CD4-positive, alpha-beta T cell treated with Interleukin-1 beta for 1 hour (primary cell): ENCODE measurements at regions not wholly inside any gene's neighbourhood (a gene's known extent, or its start where the extent isn't known, plus 50 kb on each side); places are given as distances from the start of the nearest gene placed in this dataset.
"Not testable (repeated sequence)": the region's sequence is repeated elsewhere in the genome, so short reads cannot be mapped to it uniquely, and the experiment has no call there.

ENCODE experiments used
- DNase-seq, 2 donors: peaks; one replicate each; pipeline ENCODE4 v3.0.0-alpha.2; 2020 to 2022

DNA sequence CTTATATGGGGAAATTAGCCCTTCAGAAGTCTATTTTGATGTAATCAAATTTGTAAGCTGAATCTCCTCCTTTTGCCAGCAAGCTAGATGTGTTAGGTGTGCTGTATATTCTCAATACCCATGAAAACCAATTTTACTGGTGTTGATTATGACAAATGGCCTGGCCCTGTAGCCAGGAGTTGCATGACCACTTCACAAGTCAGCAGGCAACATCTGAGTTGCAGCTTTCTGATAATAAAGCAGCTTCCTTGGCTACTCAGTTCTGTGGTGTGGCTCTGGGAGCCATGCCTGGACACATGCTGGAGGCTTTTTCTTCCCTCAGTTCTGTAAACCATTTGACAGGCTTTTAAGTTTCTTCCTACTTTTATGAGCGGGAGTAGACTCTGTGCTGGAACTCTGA lies 154.1 kb upstream of the CXCL13 start:
- no peak for DNase-seq

DNA sequence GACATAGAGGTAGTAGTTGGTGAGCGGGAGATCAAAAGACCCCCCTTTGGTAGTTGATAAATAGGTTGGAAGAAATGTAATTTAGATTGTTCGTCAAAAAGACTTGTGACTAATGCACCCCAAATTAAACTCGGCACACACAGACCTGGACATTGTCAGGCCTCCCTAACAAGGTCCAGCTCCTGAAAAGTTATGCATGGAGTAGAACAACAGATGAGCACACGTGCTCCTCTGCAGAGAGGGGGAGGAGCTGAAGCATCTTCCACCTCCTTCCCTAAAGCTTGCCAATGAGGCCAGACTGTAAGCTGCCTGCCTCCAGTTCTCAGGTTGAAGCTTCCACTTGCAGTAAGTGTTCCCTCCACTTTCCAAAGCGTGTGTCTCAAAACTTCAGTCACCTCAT lies 153.5 kb upstream of the CXCL13 start:
- DNase-seq = not testable (repeated sequence)

DNA sequence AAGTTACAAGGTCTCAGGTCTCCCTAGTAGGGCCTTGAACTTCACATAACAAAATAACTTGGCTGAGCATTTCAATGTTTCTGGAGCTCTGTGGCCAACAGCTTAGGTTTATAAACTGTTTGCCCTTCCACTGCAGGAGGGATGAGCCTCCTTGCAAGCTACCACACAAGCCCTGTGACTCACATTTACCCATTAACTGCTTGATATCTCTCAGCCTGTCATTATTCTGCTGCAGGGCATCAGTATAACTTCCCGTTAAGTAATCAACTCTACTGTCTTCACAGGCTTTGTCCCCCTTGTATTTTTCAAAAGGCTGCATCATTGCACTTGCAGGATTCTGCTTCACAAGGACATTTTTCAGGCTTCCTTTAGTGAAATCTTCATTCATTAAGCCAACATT lies 151.7 kb upstream of the CXCL13 start:
- no peak for DNase-seq

DNA sequence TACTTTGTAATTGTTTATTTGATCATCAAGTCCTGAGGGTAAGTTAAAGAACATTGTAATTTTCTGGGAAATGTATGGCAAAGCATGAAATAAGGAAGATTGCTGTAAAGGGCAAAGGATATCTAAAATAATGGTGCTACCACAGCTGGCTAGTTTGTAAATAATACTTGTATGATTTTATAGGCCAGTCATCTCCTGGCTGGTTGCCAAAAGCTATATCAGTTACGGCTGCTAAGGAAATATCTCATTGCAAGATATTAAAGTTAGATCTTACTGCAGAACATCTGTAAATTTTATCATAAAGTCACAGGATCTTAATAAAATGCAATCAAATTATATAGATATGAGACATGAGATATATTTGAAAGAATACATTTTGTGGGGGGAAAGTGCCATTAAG lies 150.8 kb upstream of the CXCL13 start:
- no peak for DNase-seq

DNA sequence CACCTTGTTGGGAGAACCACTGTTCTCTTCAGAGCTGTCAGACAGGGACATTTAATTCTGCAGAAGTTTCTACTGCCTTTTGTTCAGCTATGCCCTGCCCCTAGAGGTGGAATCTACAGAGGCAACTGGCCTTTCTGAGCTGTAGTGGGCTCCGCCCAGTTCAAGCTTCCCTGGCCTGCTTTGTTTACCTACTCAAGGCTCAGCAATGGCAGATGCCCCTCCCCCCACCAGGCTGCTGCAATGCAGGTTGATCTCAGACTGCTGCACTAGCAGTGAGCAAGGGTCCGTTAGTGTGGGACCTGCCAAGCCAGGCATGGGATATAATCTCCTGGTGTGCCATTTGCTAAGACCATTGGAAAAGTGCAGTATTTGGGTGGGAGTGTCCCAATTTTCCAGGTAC lies 141.5 kb upstream of the CXCL13 start:
- not testable (repeated sequence) for DNase-seq

DNA sequence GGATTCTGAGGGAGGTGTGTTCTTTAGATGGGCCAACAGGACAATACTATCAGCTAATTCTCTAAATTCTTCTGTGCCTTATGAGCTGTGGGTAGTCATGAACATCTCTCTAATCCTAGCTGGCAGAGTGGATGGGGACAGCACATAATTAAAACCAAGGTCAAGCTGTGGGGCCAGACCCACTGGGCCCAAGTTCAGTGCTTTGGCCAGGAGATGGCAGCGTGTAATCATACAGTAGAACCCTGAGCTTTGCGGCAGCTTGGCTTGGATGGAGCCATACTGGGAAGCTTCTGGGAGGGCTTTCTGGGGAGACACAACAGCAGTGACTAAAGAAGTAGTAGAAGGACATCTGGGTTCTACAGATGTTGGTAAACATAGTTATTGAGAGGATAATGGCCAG lies 140.3 kb upstream of the CXCL13 start:
- no peak for DNase-seq

DNA sequence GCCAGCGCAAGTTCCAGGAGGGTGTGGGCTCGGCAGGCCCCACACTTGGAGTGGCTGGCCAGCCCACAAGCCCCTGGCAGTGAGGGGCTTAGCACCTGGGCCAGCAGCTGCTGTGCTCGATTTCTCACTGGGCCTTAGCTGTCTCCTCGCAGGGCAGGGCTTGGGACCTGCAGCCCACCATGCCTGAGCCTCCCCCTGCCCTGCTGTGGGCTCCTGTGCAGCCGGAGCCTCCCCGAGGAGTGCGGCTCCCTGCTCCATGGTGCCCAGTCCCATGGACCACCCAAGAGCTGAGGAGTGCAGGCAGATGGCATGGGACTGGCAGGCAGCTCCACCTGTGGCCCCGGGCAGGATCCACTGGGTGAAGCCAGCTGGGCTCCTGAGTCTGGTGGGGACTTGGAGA lies 139.2 kb upstream of the CXCL13 start:
- DNase-seq = no peak

DNA sequence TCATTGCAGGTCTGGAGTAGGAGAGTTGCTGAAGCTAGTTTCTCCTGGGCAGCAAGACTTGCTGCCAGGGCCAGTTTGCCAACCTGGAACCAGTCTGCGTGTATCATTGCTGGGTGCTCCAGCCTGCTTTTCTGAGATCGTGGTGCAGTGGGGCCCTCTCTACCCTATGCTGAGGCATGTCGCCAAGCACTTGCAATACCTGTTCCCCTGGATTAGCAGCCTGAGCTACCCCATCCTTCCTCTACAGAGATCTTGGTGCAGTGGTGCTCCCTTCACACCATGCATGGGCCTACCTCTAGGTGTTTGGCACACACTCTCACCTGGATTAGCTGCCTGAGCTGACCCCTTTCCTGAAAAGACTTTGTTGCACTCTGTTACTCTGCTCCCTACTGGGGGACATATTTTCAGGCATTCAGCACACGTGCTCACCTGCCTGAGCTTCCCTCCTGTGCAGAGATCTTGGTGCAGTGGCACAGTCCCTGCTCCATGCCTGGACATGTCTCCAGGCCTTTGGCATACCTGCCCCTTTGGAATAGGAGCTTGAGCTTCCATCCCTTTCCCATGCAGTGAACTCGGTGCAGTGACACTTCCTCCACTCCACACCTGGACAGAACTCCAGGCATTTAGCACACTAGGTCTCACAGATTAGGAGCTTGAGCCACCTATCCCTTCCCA lies 133.7 kb upstream of the CXCL13 start:
- DNase-seq = no peak

DNA sequence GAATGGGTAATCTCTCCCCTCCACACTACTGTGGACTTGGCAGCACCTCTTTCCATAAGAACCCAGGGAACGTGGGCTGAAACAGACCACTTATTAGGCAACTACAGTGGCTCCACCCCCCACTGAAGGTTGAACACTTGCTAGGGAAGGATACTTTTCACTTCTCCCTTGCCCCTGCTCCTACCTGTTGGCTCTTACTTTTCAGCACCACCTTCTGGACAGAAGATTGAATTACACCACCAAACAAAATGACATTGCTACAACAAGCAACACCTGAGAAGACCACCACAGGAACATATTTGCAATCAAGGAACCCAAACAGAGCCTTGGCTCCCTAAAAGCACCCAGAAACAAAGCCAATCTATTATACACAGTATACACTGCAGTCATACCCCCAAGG lies 132.1 kb upstream of the CXCL13 start:
- no peak for DNase-seq

DNA sequence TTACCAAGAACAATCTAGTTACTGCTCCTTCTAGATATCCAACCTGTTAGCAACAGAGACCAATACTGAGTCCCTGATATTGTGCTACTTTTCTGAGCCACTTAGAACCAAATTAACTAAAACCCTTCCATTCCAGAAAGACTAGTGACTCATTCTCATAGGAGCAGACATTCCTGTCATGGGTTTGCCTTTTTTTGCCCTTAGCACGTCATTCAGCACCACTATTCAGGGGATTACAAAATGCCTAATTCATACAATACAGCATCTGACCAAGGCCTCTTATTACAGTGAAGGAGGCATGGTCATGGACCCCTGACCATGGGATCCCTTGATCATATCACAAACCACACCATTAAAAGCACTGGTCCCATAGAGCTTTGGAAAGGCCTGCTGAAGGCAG lies 123.8 kb upstream of the CXCL13 start:
- DNase-seq = no peak

DNA sequence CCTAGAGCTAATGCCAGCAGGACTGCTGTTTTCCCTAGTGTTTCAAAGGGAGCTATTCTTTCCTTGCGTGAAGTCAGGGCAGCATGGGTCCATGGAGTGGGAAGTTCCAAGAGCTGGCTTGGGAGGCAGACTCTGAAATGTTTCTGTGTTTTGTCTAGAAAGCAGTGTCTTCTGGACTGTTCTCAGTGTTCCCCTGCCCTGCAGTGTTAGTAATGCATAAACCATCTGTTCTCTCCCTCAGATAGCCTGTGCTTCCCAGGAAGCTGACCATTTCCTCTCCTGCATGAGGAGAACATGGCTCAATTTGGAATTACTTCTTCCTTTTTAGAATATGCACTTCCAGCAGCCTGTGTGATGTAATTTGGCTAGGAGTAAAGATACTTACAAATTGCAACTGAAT lies 116.7 kb upstream of the CXCL13 start:
- DNase-seq = no peak

DNA sequence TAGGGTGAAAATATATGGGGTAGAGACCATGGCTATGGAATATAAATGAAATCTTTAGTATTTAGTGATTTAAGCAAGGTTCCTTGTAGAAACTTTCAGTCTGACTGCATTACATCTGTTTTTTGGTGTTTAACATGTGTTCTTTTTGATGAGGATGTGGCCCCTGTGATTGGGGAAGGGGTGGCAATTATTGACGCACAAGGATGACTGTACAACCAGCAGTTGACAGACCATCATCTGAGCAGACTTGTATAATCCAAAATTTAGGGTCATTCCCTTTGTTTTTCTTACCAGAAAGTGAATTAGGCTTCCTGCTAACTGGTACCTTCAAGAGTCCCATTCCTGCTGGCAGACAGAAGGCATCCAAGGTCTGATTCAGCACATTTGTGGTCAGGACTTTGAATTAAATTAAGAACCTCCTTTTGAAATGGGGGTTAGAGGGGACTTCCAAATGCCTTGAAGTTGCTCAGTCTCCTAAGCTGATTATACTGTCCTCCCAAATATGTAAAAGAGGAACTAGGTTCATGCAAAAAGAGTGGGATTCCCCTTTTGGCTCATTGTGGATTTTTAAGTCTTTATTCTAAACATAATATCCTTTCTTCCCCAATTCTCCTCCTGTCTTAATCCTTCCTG lies 112.4 kb upstream of the CXCL13 start:
- no peak for DNase-seq

DNA sequence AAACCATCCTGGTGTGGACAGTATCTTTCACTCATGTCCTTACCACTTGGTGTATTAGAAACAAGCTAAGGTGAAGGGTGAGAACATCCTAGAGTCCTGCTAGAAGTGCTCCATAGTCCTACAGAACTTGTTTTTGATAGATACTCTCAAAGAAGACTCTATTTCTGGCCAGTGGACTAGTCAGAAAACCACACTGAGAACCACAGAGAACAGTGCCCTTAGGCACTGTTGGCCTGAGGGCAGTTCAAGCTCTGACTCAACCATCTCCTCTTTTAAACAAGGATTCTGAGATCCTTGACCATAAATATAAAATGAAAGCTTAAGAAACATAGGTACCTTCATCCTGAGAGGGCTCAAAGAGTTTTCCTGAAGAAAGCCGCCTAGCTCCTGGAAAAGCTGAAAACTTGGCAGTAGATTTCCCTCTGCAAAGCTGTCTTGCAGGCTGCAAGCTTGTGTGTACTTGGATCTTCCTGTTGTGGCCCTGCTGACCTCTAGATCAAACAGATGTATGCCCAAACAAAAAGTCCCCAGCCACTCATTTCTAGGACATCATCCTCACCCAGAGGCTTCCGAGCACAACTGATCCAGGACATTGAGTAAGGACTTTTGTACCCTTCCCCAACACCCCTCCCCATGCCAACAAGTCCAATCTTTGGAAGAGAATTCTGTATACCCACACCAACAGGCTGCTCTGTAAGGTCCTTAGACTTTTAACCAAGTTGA lies 111.6 kb upstream of the CXCL13 start:
- no peak for DNase-seq

DNA sequence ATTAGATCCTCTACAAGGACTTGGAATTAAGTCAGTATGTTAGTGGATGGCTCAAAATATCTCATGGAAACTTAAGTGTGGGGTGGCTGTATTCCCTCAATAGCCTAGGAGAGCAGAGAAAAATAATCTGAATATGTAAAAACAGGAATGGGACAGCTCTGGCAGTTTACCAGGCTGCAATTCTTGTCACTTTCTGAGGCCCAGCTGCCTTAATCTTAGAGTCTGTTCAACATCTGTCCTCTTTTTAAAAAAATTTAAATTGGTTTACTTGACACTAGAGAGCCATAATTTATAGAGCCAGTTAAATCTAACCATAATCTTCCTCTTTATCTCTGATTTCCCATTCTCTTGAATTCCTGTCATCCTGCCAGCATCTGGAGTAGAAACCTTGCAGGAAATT lies 109.2 kb upstream of the CXCL13 start:
- no peak for DNase-seq

DNA sequence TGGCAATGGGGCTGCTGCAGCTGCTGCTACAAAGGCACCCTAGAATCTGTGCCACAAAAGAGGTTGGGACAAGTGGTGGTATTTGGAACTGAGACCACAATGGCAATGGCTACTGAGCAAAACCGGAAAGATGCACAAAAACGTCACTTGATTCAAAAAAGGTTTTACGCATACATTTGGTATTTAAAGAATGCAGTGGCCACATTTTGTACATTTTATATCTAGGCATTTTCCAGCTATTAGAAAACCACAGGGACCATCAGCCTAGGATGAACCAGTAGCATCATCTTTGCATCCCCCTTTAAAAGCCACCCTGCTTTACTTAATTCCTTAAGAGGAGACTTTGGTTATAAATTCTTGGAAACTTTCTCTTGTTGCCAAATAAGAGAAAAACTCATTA lies 104.8 kb upstream of the CXCL13 start:
- DNase-seq = no peak

DNA sequence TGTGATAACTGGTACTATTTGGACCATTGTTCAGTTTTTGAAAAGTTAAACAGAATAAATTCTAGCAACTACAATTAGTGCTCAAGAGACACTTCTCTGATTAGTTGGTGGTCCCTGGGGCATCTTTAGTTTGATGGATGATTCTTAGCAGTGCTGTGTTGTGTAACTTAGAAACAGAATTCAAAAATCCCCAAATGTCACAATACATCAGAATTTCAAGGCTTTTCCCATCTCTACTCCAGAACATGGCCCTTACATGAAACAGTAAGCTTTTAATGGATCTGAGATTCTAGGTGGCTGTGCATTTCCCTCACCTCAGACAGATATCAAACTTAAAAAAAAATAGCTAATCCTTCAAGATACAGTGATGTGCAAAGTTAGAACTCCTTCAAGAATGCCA lies 104.4 kb upstream of the CXCL13 start:
- no peak for DNase-seq

DNA sequence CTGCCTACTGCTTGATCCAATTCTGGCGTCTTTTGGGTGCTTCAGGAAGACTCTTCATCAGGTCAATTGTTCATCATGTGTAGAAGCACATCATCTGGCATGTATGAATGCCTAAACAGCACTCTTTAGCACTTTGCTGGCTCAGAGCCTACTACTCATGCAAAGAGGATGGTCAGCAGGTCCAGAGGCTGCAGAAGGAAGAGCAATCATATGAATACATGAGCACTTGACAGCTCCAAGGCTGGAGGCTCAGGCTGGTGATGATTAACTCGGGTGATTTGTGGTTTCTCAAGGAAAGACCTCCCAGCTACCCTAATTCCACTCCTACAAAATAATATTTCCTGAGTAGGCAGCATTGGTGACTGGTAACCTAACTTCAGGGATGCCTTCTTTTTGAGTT lies 103.8 kb upstream of the CXCL13 start:
- DNase-seq = no peak

DNA sequence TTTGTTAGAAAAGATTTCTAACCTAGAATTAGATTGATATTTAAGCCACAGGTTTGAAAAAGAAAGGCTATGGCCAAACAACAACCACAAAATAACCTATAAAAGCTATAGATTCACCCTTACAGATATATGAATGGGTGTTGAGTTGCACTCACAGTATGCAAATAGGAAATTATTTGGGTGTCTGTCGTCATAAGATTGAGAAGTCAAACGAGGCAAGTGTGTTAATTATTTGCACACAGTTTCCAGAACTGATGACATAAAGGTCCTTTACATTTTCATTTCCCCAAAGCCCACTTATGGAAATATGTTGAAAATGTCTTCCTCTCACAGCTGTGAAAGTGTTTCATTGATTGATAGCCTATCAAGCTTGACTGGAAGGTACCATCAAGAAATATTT lies 101.2 kb upstream of the CXCL13 start:
- no peak for DNase-seq

DNA sequence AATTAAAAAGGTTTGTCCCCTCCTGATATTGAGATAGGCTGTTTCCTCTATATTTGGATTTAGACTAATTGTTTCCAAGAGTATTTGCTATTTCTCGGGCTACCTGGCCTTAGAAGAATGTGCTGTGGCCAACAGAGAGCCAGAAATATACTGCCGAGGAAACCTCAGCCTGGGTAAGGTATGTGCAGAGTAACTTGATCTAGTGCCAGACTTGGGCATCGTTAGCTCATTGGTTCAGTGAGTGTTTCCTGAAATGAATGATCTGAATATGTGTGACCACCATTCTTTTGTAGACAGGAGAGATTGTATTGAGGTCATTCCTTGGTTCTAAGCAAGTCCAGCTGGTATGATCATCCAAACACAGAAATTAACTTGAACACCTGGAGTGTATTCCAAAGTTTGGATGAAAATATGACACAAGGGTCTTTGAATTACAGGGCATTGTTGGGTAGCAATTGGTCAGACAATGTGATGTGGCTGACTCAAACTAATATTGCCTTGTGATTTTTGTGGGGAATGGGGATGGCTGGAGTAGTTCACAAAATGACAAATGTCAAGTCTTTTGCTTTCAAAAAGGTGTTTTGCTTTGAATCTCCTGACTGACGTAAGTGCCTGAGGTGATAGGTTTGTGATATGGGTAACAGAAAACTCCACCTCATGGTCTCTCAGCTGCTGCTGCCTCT lies 100.2 kb upstream of the CXCL13 start:
- no peak for DNase-seq

DNA sequence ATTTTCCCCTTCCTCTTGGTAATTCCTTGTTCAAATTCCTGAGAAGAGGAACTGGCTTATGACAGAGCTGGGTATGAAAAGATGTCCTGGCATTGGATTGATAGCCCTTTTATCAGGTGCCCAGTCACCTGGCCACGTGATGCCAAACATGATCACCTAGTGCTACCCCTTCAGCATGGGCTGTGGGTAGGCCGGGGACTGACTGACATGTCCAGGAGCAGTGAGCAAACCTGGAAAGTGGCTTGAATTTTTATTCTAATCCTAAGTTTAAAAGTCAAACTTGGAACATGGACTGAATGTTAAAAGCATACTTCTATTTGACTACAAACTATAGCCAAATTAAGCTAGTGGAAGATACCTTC lies 99.7 kb upstream of the CXCL13 start:
- no peak for DNase-seq

DNA sequence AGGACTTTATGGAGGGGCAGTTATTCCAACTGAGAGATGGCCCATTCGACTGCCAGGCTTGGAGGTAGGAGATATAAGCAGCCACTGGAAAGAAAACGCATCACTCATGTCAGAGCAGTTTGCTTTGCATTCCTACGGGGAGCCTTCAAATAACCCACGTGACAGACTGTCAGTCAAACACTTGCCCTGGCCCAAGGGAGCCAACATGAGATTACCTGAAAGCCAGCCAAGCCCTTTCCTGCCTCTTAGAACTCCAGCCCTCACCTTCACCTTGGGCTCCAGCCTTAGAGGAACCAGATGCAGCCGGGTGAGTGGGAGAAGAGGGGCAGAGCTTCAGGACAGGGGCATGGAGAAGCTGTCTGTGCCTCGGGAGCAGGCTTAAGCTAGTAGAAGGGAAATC lies 95.3 kb upstream of the CXCL13 start:
- no peak for DNase-seq

DNA sequence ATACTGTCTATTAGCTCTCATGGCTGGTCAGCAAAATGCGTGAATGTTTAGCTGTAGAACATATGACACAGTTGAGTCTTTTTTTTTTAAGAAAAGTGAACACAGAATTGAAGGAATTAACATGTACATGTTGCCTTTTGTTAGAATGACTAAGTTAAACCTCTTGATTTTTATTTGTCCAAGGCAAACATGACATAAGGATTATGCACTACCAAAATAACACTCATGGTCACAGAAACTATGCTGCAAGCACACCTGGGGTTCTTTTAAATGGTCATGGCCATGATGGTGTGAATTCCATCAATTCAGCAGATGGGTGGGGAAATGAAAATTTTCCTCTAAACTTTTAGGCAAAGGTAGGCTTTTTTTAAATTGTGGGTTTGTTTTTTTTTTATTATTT lies 80.1 kb upstream of the CXCL13 start:
- no peak for DNase-seq

DNA sequence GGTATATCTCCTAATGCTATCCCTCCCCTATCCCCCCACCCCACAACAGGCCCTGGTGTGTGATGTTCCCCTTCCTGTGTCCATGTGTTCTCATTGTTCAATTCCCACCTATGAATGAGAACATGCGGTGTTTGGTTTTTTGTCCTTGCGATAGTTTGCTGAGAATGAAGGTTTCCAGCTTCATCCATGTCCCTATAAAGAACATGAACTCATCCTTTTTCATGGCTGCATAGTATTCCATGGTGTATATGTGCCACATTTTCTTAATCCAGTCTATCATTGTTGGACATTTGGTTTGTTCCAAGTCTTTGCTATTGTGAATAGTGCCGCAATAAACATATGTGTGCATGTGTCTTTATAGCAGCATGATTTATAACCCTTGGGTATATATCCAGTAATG lies 77.7 kb upstream of the CXCL13 start:
- not testable (repeated sequence) for DNase-seq

DNA sequence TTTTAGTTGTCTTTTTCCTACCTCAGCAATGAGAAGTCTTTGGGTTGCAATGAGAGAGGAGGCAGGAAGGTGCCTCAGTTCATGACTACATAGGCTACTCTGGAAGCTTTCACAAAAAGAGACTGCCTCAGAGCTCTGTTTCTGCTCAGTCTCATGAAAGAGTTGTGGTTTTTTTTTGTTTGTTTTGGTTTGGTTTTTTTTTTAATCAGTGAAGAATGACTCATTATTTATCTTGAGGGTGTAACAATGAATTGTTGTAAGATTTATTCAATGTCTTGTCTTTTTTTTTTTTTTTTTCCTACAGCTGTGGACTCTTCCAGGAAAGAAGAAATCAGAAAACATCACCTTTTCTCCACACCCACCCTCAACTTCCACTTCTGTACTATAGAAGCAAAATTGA lies 67.5 kb upstream of the CXCL13 start:
- no peak for DNase-seq
